NCI-H774 (cell line): ENCODE measurements at regions not wholly inside any gene's neighbourhood (a gene's known extent, or its start where the extent isn't known, plus 50 kb on each side); places are given as distances from the start of the nearest gene placed in this dataset.
"Not testable (repeated sequence)": the region's sequence is repeated elsewhere in the genome, so short reads cannot be mapped to it uniquely, and the experiment has no call there.

ENCODE experiments used
- DNase-seq: peaks from one replicate; lab custom pipeline; 2025; lab: John Stamatoyannopoulos, UW

DNA sequence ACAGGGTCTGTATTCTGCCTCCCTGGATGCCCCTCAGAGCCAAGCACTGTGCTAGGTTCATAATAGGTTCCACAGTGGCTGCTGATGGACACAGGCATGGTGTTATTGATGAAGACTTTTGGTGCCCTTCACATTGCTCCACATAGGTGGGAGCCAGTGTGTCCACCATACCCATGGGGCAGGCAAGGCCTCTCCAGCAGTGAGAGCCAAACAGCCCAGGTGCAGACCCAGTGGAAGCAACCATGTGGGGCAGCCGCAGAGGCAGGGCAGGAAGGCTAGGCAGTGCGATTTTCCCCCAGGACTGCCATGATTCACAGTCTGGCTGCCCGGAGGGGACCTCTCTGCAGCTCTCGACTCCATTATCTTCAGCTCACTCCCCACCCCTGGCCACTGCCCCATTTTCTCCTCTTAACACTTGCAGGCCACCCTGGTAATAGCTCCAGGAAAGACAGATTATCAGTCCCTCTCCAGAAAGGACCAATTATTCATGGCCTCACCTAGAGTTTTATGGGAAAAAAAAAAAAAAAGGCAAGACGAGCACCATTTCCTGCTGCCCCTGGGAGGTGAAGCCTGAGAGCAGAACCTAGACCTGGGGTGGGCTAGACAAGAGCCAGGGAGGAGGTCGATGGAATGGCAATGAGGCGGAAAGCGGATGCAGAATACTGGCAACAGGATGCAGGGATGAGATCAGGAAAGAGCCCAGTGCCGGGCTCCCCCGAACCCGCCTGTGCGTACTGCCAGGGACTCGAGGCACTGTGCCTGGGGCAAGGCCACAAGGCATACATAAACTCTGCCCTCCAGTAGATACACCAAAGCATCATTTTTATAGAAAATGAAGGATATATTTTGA is 343.0 kb upstream of the NCAM1 start:
- DNase-seq, result no peak

- DNase-seq, result no peak
These were observed 342.1 kb upstream of the NCAM1 start for GRCh38 chr11:112619106-112619505.

DNA sequence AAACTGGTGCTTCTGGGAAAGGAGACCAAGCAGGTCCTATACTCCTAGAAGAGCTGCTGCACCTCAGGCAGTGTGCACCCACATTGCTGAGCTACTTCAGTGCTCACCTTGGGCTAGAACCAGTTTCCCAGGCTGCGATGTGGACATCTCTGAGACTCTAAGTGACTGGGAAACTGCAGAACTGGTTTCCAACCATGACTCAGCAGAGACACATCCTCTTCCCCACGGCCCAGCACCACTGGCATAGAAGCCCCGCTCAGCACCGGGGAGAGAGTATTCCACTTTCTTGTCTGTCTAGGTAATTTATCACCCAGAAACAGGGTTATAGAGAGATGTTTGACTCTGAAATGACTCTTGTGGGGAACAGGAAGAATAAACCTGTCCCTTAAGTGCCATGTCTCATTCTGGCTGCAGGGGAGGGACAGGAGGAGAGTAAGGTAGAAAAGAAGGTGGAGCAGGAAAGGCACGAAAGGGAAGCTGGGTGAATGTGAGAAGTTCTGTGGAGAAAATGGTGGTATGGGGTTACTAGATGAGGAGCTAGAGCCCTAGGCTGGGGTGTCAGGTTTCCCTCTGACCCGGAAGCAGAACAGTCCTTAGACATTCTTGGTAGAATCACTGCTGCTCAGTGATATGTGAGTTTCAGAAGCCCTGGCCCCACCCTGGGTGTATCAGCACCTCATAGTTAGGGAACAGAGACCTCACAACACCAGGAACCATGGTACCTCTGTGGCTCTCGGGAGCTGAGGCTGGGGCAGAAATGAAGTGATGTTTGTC is 340.4 kb upstream of the NCAM1 start:
- no peak for DNase-seq

DNA sequence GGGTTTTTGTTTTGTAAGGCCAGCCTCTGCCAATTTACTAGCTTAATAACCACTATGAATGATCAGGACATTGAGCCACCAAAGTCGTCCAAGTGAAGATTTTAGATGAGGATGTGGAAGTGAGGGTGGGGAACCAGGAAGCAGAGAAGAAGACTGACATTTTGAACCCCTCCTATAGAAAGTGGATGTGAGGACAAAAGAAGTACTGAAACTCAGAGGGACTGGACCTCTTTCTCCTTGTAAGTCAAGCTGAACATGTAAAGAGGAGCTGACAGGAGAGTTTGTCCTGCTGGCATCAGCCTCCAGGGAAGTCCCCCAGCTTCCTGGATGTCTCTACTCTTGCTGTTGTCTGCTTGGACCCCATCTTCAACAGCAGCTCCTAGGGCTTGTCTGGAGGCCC is 338.2 kb upstream of the NCAM1 start:
- DNase-seq, result no peak

DNA sequence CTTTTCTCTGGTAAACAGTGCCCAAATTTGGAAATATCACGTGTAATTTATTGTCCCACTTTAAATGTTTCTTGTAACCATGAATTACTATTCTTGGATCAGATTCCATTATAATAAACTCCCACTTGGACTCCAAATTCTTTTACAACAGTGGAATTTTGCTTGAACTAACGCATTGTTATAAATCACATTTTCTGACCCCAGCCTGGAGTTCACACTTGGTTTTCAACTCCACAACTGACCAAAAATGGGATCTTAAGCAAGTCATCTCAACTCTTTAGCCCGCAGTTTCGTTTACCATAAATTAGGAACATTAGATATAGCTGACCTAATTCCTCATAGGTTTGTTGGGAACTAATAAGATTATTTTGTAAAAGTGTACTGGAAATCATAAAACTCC is 336.8 kb upstream of the NCAM1 start:
- no peak for DNase-seq

DNA sequence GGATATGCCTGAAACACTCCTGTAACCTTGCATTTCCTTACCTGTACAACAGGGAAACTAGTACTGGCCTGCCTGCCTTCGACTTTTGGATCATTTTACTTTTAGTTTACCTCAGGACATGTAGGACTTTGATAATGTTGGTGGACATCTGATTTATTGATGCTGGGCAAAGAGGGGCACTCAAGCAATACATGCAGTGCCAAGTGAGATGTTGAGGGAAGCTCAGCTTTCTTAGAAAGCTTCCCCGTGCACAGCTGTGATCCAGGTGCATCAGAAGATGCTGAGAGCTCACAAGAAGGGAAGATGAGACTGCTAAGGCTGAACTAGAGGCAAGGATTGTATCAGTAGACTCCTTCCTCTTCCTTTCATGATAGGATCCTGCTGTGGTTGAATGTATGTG is 336.2 kb upstream of the NCAM1 start:
- not testable (repeated sequence) for DNase-seq

DNA sequence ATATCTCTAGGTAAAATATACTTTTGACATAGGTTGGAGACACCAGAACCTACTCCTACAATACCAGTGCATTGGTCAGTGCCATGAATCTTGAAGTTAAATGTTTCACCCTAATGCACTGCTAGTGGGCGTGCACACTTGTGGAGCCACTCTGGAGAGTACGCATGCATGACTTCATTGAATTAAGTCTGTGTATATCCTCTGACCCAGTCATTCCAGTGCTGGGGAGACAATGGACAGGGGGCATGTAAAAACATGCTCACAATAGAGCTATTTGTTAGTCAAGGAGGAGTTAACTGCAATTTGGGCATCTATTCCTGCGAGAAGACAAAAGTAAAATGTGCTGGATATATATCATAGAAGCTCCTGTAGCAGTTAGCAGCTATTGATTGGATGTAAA is 335.4 kb upstream of the NCAM1 start:
- DNase-seq, result no peak

- DNase-seq, result no peak
These were observed 334.5 kb upstream of the NCAM1 start for GRCh38 chr11:112626731-112627130.

DNA sequence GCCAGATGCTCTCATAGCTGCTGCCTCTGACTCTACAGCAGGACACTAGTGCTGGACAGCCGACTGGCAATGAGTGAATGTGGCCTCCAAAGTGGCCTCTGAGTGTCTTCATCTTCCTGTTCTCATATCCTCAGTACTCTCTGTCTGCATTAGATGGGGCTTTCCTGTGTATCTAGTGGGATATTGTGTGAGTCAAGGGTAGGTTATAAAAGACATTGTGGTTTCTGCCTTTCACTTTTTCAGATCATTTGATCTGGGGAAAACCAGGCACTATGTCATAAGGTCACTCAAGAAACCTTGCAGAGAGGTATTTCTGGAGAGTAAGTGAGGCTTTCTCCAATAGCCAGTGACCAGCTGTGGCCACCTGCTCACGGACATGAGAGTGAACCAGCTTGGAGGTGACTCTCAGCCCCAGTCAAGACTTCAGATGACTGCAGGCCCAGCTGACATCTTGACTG is 333.6 kb upstream of the NCAM1 start:
- no peak for DNase-seq

DNA sequence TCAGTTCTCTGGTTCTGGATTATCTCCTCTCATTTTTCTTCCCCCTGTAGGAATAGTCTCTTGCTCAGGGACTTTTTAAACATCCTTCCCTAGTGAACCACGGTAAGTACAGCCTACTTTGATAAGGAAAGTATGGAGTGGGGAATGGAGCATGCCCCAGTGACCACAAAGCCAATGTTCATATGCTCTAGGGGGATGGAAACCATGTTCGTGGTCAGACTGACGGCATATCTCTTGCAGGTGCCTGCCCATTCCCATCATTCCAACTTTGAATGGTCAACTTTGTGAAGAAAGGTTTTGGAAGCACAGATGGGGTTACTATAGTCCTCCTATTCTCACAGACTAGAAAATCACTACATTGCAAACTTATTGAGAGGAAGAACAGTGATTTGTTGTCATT is 332.5 kb upstream of the NCAM1 start:
- no peak for DNase-seq

DNA sequence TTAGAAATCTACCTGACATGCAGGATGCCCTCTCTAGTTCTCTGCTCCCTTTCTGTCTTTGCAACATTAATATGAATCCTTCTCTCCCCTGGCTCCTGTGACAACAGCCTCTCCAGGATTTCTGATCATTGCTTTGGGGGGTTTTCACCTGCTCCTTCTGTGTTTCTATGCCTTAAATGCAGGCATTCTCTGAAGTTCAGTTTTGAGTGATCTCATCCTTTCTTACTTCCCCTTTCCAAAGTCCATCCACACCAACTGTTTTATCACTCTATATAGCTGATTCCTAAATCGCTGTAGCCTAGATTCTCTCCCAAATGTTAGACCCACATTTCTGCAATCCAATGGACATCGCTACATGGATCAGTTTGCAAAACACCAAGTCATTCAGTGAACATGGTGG is 330.7 kb upstream of the NCAM1 start:
- DNase-seq, result no peak

DNA sequence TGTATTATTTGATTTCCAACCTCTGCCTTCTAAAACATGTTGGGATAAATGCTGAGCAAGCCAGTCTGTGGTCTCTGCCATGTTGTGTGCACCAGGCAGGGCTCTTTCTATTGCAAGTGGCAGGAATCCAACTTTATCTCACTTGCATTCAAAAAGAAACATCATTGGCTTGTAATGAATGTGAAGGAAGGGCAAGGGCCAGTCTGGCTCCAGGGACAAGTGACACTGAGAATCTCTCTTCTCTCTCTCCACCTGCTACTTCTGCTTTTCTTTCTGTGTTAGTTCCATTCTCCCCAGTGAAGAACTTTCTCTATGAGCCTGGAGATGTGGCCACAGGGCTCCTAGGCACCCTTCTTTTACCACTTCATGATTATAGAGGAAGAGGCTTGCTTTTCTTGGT is 329.9 kb upstream of the NCAM1 start:
- no peak for DNase-seq

DNA sequence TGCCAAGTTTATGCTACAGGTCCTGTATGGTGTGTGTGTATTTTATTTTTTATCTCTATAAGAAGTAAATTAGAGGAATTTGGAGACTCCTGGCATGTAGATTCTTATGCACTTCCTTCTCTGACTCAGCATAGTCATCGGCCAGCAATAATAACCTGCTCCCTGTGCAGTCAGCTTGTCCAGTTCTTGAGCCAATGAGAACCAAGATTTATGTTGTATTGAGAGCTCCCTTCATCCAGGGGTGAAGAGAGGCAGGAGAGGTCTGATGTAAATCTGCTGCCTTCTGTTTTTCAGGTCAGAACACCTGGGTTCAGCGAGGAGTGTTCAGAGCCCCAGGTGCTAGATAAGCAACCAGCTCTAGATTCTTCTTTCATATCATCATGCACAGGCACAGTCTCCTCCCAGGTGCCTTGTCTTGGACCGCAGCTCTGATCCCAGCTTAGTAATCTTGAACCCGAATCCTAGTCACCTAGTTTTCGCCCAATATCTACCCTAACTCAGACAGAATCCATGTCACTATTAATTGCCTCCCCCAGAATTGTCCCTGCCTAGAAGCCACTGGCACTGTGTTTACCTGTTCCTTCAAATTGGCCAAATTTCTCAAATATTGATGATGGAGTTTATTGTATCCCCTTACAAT is 328.2 kb upstream of the NCAM1 start:
- no peak for DNase-seq

DNA sequence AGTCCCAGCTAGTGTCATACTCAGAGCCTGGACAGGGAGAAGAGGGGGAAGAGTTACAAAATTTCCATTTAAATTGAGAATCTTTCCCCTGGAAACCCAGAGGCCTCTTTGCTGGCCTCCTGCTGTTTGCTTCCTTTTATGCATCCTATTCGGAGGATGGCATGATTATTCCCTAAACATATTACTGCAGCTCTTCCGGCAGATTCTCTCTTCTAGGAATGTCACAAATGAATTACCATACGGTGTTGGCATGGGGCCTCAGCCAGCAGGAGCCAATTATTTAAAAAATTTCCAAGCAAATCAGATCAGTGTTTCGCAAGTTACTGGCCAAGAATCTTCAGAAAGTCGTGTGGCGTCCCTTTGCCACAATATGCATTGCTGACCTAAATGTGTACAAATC is 326.7 kb upstream of the NCAM1 start:
- no peak for DNase-seq

GRCh38 chr11:112634995-112635737 is 326.1 kb upstream of the NCAM1 start:
- DNase-seq, result no peak

GRCh38 chr11:112637076-112637475 is 324.1 kb upstream of the NCAM1 start:
- no peak for DNase-seq

DNA sequence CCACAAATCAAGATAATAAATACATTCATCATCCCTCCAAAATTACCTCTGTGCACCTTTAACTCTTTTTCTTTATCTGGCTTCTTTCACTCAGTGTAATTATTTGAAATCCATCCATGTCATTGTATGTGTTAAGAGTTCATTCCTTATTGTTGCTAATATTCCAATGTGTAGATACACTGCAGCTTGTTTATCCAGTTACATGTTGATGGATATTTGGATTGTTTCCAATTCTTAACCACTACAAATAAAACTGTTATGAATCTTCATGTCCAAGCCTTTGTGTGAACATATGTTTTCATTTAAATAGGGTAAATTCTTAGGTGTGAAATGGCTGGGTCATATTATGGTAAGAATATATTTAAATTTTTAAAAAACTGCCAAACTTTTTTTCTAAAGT is 323.3 kb upstream of the NCAM1 start:
- DNase-seq, result no peak

GRCh38 chr11:112639469-112639868 is 321.8 kb upstream of the NCAM1 start:
- no peak for DNase-seq

DNA sequence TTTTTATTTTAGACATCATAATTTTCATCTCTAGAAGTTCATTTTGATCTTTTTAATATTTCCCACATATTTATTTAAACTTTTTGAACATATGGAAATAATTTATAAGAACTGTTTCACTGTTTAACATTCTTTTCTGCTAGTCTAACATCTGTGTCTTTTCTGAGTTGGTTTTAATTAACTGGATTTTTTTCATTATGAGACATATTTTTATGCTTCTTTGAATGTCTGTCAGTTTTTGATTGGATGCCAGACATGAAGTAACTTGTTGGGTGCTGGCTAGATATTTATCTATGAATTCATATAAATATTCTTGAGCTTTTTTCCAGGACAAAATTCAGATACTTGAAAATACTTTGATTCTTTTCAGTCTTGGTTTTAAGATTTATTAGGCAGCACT is 317.8 kb upstream of the NCAM1 start:
- DNase-seq, result no peak

- no peak for DNase-seq
These were observed 316.6 kb upstream of the NCAM1 start for GRCh38 chr11:112644410-112645131.

- no peak for DNase-seq
These were observed 311.4 kb upstream of the NCAM1 start for GRCh38 chr11:112649856-112650255.

DNA sequence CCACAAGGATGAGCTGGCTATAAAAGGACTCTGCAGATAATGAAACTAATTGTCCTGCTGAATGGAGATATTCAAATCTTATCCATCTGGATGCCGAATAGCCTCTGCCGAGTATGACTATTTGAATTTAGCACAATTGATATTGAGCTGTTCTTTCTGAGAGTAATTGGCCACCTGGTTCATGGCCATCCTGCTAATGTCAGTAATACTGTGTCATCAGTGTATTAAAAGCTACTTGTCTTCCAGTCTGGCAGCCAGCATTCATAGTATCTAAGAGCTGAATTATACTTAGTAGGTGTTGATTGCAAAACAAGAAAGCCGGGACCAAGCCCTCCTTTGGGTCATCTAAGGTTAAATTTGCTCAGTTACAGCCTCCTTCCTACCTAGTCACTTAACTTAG is 310.7 kb upstream of the NCAM1 start:
- DNase-seq, result no peak
